ENCODE measurements at regions not wholly inside any gene's neighbourhood (a gene's known extent, or its start where the extent isn't known, plus 50 kb on each side); places are given as distances from the start of the nearest gene placed in this dataset.

DNA sequence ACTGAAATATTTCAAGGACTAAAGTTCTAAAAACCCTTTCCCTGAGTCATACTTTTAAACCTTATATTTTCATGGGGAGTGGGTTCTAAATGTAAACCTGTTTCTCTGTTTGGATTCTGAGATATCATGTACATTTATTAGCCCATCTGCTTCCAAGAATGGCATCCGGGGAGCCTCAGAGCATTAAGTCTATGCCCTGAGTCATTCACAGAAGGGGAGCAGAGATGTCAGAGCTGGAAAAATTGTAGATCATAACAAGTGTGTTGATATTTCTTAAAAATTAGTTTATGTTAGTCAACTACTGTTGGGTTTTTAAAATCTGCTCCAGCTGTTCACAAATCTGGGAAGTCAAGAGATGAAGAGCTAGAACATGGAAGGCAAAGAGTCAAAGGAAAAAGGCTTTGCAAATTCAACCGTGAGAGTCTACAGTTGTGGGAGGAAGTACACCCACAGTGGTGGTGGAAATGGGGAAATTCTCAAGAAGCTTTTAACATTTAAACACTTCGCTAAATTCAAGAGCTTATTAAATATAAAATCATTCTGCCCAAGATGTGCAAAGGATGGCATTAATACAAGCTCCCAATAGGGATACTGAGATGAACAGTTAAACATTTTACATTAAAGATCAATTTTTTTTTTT lies 70.5 kb upstream of the FLRT2 start:
- no peak for DNase-seq (ENCODE audit: low spot score)

DNA sequence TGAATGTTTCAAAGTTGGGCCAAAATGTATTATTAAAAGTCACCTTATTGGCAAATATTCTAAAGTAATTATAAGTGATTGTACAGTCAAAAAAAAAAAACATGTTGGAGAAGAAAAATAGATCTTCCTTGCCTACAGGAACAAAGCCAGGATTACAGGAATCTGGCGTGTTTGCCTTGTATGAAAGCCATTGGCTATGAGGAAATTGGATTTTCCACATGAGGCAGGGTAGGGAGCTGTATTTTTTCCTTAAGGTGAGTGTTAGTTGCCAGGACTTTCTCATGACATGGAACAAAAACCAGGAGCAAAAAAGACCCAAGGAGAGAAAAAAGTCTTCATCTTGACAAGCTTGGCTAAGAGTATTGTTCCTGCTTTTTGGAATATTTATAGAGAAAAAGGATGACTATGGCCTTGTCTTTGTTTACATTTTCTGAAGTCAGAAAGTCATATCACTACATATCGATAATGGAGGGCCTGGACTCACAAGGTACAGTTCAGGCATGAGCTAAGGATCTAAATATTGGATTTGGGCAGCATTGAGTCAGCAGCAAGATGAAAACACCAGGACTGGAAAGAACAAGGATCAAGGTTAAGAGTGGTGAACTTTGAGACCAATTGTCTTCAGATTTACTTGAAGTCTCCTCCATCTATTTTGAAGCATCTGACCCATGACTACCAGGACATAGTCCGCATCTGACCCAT lies 68.4 kb upstream of the FLRT2 start:
- no peak for DNase-seq (ENCODE audit: low spot score)

DNA sequence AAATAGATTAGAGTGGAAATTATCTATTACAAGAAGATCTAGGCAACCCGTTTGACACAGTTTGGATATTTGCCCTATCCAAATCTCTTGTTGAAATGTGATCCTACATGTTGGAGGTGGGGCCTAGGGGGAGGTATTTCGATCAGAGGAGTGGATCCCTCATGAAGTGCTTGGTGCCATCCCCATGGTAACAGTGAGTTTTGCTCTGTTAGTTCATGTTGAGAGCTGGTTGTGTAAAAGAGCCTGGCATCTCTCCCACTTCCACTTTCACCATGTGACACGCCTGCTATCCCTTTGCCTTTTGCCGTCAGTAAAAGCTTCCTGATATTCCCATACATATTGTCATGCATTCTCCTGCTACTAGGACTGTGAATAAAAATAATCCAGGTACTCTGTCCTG lies 66.4 kb upstream of the FLRT2 start:
- DNase-seq (ENCODE audit: low spot score) = no peak

DNA sequence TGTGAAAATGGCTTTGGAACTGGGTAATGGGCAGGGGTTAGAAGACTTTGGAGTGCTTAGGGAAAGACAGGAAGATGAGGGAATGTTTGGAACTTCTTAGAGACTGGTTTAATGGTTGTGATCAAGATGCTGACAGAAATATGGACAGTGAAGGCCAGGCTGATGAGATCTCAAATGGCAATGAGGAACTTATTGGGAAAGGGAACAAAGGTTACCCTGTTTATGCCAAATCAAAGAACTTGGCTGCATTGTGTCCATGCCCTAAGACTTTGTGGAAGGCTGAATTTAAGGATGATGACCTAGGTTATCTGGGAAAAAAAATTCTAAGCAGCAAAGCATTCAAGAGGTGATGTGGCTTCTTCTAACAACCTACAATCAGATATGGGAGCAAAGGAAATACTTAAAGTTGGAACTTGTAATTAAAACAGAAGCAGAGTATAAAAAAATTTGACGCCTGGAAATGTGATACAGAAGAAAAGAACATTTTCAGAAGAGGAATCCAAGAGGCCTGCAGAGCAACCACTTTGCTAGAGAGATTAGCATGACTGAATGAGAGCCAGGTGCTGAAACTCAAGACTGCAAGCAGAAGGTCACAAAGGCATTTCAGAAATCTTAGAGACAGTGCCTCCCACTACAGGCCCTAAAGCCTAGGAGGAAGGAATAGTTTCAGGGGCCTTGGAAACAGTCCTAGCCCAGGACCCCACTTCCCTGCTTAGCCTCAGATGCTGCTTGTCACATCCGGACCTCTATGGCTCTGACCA lies 65.6 kb upstream of the FLRT2 start:
- no peak for DNase-seq (ENCODE audit: low spot score)

DNA sequence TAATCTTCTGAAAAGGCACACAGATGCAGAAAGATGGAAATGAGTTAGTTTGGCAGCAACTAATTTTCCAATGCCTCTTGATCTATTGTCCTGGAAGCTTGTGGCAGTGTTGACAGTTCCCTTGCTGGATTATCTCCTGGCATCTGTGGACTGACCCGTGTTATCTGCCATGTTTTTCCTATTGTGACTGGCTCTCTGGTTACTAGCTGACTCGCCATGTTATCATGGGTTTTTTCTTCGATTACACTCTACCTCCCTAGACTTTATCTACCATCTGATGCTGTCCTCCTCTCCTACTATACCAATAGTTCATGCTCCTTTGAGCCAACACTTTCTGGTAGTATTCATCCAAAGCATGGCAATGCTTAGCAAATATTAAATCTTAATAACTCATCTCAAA lies 63.3 kb upstream of the FLRT2 start:
- DNase-seq (ENCODE audit: low spot score) = no peak

DNA sequence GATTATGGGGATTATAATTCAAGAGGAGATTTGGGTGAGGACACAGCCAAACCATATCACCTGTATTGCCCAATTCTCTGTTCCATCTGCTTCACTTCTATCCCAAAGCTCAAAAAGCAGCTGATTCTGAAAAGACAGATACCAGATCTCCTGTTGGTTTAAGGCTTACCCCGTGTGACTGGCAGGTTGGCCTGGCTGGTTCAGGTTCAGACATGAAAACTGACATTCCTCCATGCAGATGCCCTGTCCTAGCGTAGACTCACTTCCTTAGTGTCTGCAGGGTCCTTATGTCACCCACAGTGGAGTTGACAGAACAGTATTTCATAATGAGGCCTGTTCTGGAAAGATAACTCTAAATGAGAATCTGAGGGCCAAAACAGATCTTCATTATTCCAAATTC lies 61.1 kb upstream of the FLRT2 start:
- DNase-seq (ENCODE audit: low spot score) = no peak

DNA sequence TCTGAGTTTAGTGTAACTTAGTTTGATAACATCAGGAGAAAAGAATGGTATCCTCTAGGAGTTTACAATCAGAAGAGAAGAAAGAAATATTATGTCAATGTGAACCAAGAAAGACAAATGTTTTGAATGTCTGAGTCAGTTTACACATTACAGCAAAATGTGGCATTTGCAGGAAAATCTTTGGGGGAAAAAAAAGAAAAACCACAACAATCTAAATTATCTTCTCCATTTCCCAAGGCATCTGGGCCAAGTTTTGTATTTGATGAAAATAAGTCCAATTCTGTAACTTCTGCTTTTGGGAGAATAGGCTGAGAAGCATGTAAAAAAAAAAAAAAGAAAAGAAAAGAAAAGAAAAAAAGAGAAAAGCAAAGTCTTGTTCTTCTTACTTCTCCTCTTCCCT lies 58.8 kb upstream of the FLRT2 start:
- DNase-seq (ENCODE audit: low spot score) = no peak

DNA sequence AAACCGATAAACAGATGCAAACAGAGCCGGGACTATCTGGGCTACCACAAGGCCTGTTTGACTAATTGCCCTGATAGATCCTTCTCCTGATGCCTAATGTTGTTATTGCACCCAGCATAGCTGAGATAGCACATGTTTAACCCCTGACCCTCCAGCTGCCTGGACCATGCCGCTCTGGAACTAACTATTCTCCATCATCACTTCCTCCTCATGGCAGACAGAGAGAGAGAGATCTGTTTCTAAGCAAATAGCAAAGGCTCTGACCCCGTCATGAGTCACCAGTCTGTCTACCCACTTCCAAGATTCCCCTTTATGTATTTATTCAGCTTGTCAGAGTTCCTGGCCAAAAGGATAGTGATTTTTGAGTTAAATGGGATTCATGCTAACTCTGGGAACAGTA lies 58.2 kb upstream of the FLRT2 start:
- peak; percentile 54 for DNase-seq (ENCODE audit: low spot score)

DNA sequence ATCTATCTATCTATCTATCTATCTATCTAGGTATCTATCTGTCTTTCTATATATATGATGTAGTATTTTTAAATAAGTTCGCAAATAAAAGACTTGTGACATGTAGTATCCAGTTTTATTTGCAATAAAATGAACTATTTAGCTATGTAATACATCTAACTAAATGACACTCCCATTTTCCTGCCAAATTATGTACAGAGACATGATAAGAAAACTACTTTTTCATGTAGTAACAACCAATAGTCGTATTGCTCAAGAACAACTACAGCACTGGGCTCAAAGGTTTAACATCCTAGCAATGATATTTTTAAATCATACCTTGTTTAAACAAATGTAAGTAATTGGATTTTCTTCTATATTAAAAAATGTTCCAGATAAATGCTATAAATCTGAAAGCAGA lies 55.5 kb upstream of the FLRT2 start:
- no peak for DNase-seq (ENCODE audit: low spot score)

DNA sequence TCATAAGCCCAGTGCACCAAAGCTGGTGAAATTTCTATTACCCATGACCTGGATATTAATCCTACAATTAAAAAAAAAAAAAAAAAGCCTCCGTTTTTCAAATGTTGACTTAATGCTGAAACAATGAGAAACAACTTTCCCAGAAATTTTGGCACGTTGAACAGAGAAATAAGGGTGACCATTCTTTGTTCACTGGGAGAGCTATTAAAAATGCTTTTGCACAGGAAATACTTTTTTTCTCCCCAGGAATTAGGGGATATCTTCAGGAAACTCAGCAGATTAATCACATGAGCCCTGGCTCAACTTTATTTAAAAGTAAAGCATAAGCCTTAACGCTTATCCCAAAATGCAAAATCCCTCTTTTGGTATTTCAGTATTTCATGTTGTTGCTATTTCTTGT lies 54.8 kb upstream of the FLRT2 start:
- DNase-seq (ENCODE audit: low spot score) = no peak

DNA sequence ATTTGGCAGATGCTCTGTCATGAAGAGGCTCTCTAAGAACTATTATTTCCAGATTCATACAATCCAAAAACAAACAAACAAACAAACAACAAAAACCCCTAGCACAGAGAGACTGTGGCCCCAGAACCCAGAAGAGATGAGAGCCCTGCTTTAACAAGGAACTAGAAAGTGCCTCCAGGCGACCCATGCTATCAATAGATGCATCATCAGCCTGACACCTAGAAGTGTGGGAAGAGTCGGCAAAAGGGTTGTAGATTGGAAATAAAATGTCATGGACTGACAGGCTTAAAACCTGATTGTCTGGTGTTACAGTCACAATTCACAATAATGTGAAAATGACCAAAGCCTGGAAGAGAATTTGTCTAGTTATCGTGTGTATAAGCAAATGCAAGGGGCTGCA lies 50.6 kb upstream of the FLRT2 start:
- no peak for DNase-seq (ENCODE audit: low spot score)

DNA sequence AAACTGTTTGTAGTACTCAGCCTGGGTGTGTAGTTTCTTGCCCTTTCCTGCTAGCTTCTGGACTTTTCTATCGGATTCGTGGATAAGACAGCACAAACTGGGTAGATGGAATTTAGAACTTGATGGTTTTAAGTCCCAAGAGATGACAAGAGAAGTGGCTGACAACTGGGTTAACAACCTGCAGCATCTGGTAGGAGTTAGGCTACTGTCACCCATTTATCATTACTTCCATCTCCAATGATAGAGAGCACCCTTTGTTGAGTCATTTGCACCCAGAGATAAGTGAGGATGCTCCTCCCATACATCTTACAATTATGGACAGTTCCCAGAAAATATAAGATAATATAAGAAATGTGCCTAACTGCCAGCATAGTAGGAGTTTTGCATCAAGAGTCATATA lies 50.2 kb upstream of the FLRT2 start:
- DNase-seq (ENCODE audit: low spot score) = no peak

All from H4 (cell line).